Caco-2 (cell line): ENCODE measurements at regions not wholly inside any gene's neighbourhood (a gene's known extent, or its start where the extent isn't known, plus 50 kb on each side); places are given as distances from the start of the nearest gene placed in this dataset.

Experiments
- BruUV-seq: library from RNA; stranded (reverse); fragments of 400-500 nt; replicated peaks from 2 replicates; lab custom pipeline; 2021; lab: Mats Ljungman, UMichigan
- CTCF ChIA-PET: fragments of 300-600 bp; sonication (Branson Sonifier 250); formaldehyde crosslinking; loops from one replicate; lab custom pipeline; 2022; ENCODE audit warnings: antibody characterized with exemption; lab: Charles Lee
- POLR2A ChIA-PET: fragments of 300-600 bp; sonication (Branson Sonifier 250); formaldehyde crosslinking; loops from one replicate; lab custom pipeline; 2022; ENCODE audit warnings: antibody characterized with exemption; lab: Charles Lee
- DNase-seq, 2 experiments: peaks; one replicate each; pipeline versions ENCODE4 v3.0.0 to v3.0.0-alpha.2; 2020 to 2022
- H3K27me3 ChIP-seq: replicated peaks from 2 replicates; pipeline ENCODE4 v1.6.0; 2011; ENCODE audit warnings: low read length; ENCODE audit not compliant: control insufficient read depth, insufficient read depth
- H3K36me3 ChIP-seq: 2 replicates; pipeline ENCODE4 v1.5.1; 2011; ENCODE audit warnings: low read length; ENCODE audit not compliant: control insufficient read depth, insufficient read depth
- H3K4me1 ChIP-seq: fragments of 250-450 bp; sonication (Bioruptor Pico); 2 replicates; pipeline ENCODE4 v1.5.1; 2020; ENCODE audit warnings: mild to moderate bottlenecking
- H3K4me3 ChIP-seq: 2 replicates; pipeline ENCODE4 v1.5.1; 2011; ENCODE audit warnings: low read depth, mild to moderate bottlenecking, control low read depth, low read length
- H3K9me3 ChIP-seq: fragments of 250-450 bp; sonication (Bioruptor Pico); 2 replicates; pipeline ENCODE4 v1.5.1; 2020; ENCODE audit warnings: mild to moderate bottlenecking, moderate library complexity
- H3K27ac Mint-ChIP-seq: one replicate; pipeline ENCODE4 v1.8.0; 2022; ENCODE audit warnings: mixed read lengths; ENCODE audit not compliant: unreplicated experiment
- H3K27me3 Mint-ChIP-seq: one replicate; pipeline ENCODE4 v1.8.0; 2022; ENCODE audit warnings: mixed read lengths; ENCODE audit not compliant: insufficient read depth, unreplicated experiment
- H3K36me3 Mint-ChIP-seq: one replicate; pipeline ENCODE4 v1.8.0; 2022; ENCODE audit warnings: mild to moderate bottlenecking, mixed read lengths; ENCODE audit not compliant: insufficient read depth, unreplicated experiment
- H3K4me1 Mint-ChIP-seq: one replicate; pipeline ENCODE4 v1.8.0; 2022; ENCODE audit warnings: low read depth, mixed read lengths; ENCODE audit not compliant: unreplicated experiment
- H3K4me3 Mint-ChIP-seq: one replicate; pipeline ENCODE4 v1.8.0; 2022; ENCODE audit warnings: mild to moderate bottlenecking, moderate library complexity, mixed read lengths; ENCODE audit not compliant: unreplicated experiment
- H3K9me3 Mint-ChIP-seq: one replicate; pipeline ENCODE4 v1.8.0; 2022; ENCODE audit warnings: mixed read lengths; ENCODE audit not compliant: unreplicated experiment
- intact Hi-C: fragments of 100-400 bp; cut with micrococcal nuclease; formaldehyde crosslinking; loops from one replicate; pipeline ENCODE4 v1.10.0; 2022; ENCODE audit not compliant: unreplicated experiment
- TF ChIP-seq, protein P1 (sequence below), 2 experiments: fragments of 200-600 bp in 1 of 2; IDR thresholded peaks; 1 replicate in 1 of 2; 2 replicates in 1 of 2; pipeline versions ENCODE4 v1.5.1 to v1.8.0; 2011 to 2022; ENCODE audit warnings: antibody characterized with exemption in 1 of 2, control low read depth in 1 of 2, inconsistent platforms in 1 of 2, low read depth in 1 of 2, low read length in 1 of 2, mild to moderate bottlenecking in 1 of 2, moderate library complexity in 1 of 2; ENCODE audit not compliant: insufficient read depth in 1 of 2, severe bottlenecking in 1 of 2, unreplicated experiment in 1 of 2

DNA sequence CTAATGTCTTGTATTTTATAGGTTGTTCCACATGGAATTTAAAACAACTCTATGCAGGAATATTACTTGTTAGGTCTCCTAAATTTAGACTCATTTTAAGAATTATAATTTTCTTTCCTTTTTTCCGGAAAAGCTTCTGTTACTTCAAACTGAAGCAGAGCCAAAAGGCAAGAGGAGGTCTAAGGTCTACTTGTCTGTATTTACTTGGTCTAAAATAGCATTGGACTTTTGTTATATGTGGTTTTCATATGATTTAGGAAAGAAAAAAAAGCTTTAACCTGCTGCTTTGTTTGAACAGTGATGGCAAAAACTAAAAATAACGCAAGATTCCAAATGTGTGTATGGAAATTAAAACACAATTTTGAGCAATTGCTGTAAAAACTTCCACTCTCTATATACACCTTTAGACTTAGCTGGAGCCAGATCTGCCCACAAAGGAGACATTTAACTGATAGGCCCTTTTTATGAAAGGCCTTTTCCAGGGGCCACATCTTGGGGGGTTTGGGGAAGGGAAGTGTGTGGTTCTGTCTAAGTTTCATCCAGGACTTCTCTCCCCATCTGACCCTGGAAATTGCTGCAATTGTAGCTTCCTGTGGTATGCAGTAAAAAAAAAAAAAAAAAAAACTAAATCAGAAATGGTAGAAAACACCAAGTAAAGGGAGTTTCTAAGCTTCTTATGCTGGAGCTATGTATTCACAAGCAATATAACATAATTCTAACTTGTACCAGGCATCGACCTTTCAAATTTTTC lies 307.7 kb upstream of the MEF2C start:
- no TSS peak for BruUV-seq
- intact Hi-C loops = no loop called here

DNA sequence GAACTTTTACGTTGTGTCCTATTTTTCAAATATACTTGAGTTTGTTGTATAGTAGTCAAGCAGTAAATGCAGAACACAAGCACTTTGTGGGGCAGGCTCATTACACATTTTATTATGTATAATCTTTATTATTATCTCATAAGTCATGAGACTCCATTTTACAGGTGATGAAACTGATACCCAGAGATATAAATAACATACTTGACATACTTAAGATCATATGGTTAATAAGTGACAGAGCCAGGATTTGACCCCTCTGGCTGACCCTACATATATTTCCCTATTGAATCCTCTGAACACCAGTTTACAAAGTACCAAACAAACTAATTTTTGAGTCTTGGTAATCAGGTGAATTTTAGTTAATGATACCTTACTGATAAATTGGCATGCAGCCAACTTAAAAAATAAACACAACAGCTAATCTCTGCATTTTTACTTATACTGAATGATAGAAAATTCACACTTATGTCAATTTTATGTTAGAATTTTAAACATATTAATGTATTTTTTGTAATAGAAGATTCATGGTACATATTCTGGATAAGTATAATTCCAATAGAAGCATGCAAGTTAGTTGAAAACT lies 305.0 kb upstream of the MEF2C start:
- H3K4me1 Mint-ChIP-seq = no peaks in the 10 kb centered on the region
- TF ChIP-seq, protein P1, sequence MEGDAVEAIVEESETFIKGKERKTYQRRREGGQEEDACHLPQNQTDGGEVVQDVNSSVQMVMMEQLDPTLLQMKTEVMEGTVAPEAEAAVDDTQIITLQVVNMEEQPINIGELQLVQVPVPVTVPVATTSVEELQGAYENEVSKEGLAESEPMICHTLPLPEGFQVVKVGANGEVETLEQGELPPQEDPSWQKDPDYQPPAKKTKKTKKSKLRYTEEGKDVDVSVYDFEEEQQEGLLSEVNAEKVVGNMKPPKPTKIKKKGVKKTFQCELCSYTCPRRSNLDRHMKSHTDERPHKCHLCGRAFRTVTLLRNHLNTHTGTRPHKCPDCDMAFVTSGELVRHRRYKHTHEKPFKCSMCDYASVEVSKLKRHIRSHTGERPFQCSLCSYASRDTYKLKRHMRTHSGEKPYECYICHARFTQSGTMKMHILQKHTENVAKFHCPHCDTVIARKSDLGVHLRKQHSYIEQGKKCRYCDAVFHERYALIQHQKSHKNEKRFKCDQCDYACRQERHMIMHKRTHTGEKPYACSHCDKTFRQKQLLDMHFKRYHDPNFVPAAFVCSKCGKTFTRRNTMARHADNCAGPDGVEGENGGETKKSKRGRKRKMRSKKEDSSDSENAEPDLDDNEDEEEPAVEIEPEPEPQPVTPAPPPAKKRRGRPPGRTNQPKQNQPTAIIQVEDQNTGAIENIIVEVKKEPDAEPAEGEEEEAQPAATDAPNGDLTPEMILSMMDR (IDR thresholded peaks at IDR 0.05; ENCODE audit: insufficient read depth in 1 of 2, low read depth in 1 of 2, low read length in 1 of 2, severe bottlenecking in 1 of 2, unreplicated experiment in 1 of 2) = no peak
- no peaks in the 10 kb centered on the region for H3K36me3 ChIP-seq
- H3K4me3 Mint-ChIP-seq = no peak overlapping the region
- no peak overlapping the region for H3K27ac Mint-ChIP-seq
- ChIA-PET POLR2A (no interaction called here), CTCF (no interaction called here)
- H3K27me3 Mint-ChIP-seq = no peaks in the 10 kb centered on the region
- H3K4me1 ChIP-seq = no peaks in the 10 kb centered on the region
- H3K9me3 Mint-ChIP-seq = no peaks in the 10 kb centered on the region
- no peaks in the 10 kb centered on the region for H3K27me3 ChIP-seq
- no peak overlapping the region for H3K4me3 ChIP-seq
- H3K36me3 Mint-ChIP-seq = no peaks in the 10 kb centered on the region
- no TSS peak for BruUV-seq
- intact Hi-C loops = no loop called here
- no peak for DNase-seq
- H3K9me3 ChIP-seq = no peaks in the 10 kb centered on the region

More for the DNA sequence above, 307.7 kb upstream of the MEF2C start:
- CTCF ChIA-PET = no interaction called here
- no peak overlapping the region for H3K4me3 ChIP-seq
- DNase-seq = no peak
- H3K27me3 Mint-ChIP-seq = no peaks in the 10 kb centered on the region
- H3K9me3 ChIP-seq = 0 out of 2 replicates have a peak, but pooled peaks cover 3% of the 10 kb centered on the region
- POLR2A ChIA-PET = no interaction called here
- no peaks in the 10 kb centered on the region for H3K36me3 ChIP-seq
- TF ChIP-seq, protein P1 (IDR thresholded peaks at IDR 0.05; ENCODE audit: insufficient read depth in 1 of 2, low read depth in 1 of 2, low read length in 1 of 2, severe bottlenecking in 1 of 2, unreplicated experiment in 1 of 2) = no peak
- no peak overlapping the region for H3K4me3 Mint-ChIP-seq
- H3K4me1 ChIP-seq = no peaks in the 10 kb centered on the region
- no peaks in the 10 kb centered on the region for H3K9me3 Mint-ChIP-seq
- H3K4me1 Mint-ChIP-seq = no peaks in the 10 kb centered on the region
- no peaks in the 10 kb centered on the region for H3K27me3 ChIP-seq
- no peak overlapping the region for H3K27ac Mint-ChIP-seq
- no peaks in the 10 kb centered on the region for H3K36me3 Mint-ChIP-seq

DNA sequence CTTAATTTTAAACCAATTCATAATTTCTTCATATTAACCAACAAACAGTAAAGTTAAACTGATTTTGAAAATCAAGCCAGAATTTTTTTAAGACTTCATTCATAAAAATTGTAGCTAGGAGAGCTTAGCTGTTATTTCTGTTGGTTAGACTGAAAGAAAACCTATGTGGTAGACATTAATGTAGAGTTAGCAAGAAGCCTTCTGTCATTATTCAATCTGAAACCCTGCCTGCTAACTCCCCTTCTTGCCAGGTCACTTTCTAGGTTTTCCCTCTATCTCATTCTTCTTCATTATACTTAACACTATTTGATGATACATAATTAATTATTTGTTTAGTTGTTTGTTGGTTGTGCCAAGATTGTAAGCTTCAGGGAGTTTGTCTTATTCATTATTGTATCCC lies 304.3 kb upstream of the MEF2C start:
- Mint-ChIP-seq H3K36me3 (no peaks in the 10 kb centered on the region), H3K27ac (no peak overlapping the region), H3K9me3 (no peaks in the 10 kb centered on the region), H3K4me3 (no peak overlapping the region), H3K4me1 (no peaks in the 10 kb centered on the region), H3K27me3 (no peaks in the 10 kb centered on the region)
- DNase-seq = no peak
- Histone ChIP-seq H3K4me3 (no peak overlapping the region), H3K36me3 (no peaks in the 10 kb centered on the region), H3K27me3 (no peaks in the 10 kb centered on the region), H3K4me1 (no peaks in the 10 kb centered on the region), H3K9me3 (no peaks in the 10 kb centered on the region)
- ChIA-PET CTCF (no interaction called here), POLR2A (no interaction called here)
- BruUV-seq = no TSS peak
- intact Hi-C loops = no loop called here
- TF ChIP-seq, protein P1 (IDR thresholded peaks at IDR 0.05; ENCODE audit: insufficient read depth in 1 of 2, low read depth in 1 of 2, low read length in 1 of 2, severe bottlenecking in 1 of 2, unreplicated experiment in 1 of 2) = no peak
